ENCODE measurements at regions not wholly inside any gene's neighbourhood (a gene's known extent, or its start where the extent isn't known, plus 50 kb on each side); places are given as distances from the start of the nearest gene placed in this dataset.

DNA sequence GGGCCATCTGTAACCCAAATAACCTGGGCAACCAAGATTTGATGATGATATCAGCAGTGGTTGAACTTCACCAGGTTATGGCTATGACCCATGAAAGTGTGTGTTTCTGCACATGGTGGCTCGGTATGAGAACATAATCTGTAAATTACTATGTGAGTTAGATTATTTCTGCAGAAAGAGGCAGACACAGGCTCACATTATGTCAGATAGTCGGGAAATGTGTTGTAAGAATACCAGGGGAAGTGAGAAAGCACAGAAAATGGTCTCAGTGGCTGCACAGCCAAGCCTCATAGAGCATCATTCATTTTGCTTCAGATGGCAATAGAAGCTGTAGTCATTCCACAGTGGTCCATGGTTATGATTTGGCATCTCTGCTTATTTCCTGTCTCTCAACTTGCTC lies 63.0 kb upstream of the RBPJ start:
- TF ChIP-seq, protein P1, sequence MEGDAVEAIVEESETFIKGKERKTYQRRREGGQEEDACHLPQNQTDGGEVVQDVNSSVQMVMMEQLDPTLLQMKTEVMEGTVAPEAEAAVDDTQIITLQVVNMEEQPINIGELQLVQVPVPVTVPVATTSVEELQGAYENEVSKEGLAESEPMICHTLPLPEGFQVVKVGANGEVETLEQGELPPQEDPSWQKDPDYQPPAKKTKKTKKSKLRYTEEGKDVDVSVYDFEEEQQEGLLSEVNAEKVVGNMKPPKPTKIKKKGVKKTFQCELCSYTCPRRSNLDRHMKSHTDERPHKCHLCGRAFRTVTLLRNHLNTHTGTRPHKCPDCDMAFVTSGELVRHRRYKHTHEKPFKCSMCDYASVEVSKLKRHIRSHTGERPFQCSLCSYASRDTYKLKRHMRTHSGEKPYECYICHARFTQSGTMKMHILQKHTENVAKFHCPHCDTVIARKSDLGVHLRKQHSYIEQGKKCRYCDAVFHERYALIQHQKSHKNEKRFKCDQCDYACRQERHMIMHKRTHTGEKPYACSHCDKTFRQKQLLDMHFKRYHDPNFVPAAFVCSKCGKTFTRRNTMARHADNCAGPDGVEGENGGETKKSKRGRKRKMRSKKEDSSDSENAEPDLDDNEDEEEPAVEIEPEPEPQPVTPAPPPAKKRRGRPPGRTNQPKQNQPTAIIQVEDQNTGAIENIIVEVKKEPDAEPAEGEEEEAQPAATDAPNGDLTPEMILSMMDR (IDR thresholded peaks at IDR 0.05): no peak
- no peak for TF ChIP-seq POLR2A (IDR thresholded peaks at IDR 0.05)
